ENCODE measurements at regions not wholly inside any gene's neighbourhood (a gene's known extent, or its start where the extent isn't known, plus 50 kb on each side); places are given as distances from the start of the nearest gene placed in this dataset.

- FAIRE-seq (no peak), ATAC-seq (no peak), DNase-seq (ENCODE audit: low spot score) (no peak)
- no peak overlapping the region for H2AFZ ChIP-seq (ENCODE audit: low read length)
- in situ Hi-C loops (cut with HindIII; ENCODE audit: extremely low pct_ligation_motif_present, low pct_unique_long_range_greater_than_20kb) (no loop called here), intact Hi-C loops (cut with micrococcal nuclease; ENCODE audit: unreplicated experiment) (no loop called here)
- 61% methylated on average over 5 of the region's 5 CpGs for WGBS (ENCODE audit: low lambda C conversion rate)
- no peaks in the 10 kb centered on the region for H3K79me2 ChIP-seq (ENCODE audit: insufficient read depth, low read length)
- no peak overlapping the region for H3K9ac ChIP-seq (ENCODE audit: insufficient read depth, low read depth, low read length)
- TF ChIP-seq EHMT2 (IDR thresholded peaks at IDR 0.05; ENCODE audit: borderline replicate concordance, low read depth, low read length) (no peak), ZNF343 (CRISPR knock-in tag; IDR thresholded peaks at IDR 0.05) (no peak), ZNF891 (CRISPR knock-in tag; IDR thresholded peaks at IDR 0.05) (no peak), SMARCC2 (IDR thresholded peaks at IDR 0.05) (no peak), ZNF432 (CRISPR knock-in tag; IDR thresholded peaks at IDR 0.05; ENCODE audit: borderline replicate concordance) (no peak), MIXL1 (CRISPR knock-in tag; IDR thresholded peaks at IDR 0.05) (no peak), CEBPB (IDR thresholded peaks at IDR 0.05; ENCODE audit: borderline replicate concordance, low read depth, low read length) (no peak), TCF12 (IDR thresholded peaks at IDR 0.05) (no peak), TCF12 (CRISPR knock-in tag; IDR thresholded peaks at IDR 0.05) (no peak), ZC3H4 (CRISPR knock-in tag; IDR thresholded peaks at IDR 0.05; ENCODE audit: borderline replicate concordance) (no peak)
- H3K4me3 ChIP-seq (replicated peaks in 1 of 3; ENCODE audit: insufficient read depth in 1 of 3, low read depth in 2 of 3, low read length in 3 of 3), result no peak overlapping the region
- H3K27ac ChIP-seq (ENCODE audit: extremely low read length, insufficient read depth, low read length), result no peak overlapping the region
- H3K9me3 ChIP-seq (ENCODE audit: low read length), result no peaks in the 10 kb centered on the region
- H3K4me2 ChIP-seq (ENCODE audit: low read depth, low read length), result no peak overlapping the region
- H4K20me1 ChIP-seq (ENCODE audit: insufficient read depth, low read length), result no peaks in the 10 kb centered on the region
- H3K36me3 ChIP-seq (replicated peaks in 1 of 2; ENCODE audit: control insufficient read depth in 1 of 2, insufficient read depth in 2 of 2, low read length in 2 of 2), result no peaks in the 10 kb centered on the region
- BruUV-seq (replicated peaks), result no TSS peak
- H3K27me3 ChIP-seq (ENCODE audit: control insufficient read depth in 1 of 2, insufficient read depth in 2 of 2, low read length in 2 of 2), result no peaks in the 10 kb centered on the region
- CTCF ChIA-PET (ENCODE audit: low intra/inter-chr PET ratio, low total read pairs), result no interaction called here
- H3K4me1 ChIP-seq (ENCODE audit: insufficient read depth, low read length), result no peaks in the 10 kb centered on the region
- POLR2A ChIA-PET, result no interaction called here
Measured at GRCh38 chr4:110412354-110413065, 63.4 kb upstream of the ENPEP start.

- Histone ChIP-seq H3K9me3 (ENCODE audit: low read length) (no peaks in the 10 kb centered on the region), H3K9ac (ENCODE audit: insufficient read depth, low read depth, low read length) (no peak overlapping the region), H3K27ac (ENCODE audit: extremely low read length, insufficient read depth, low read length) (no peak overlapping the region), H3K4me2 (ENCODE audit: low read depth, low read length) (no peak overlapping the region), H3K4me1 (ENCODE audit: insufficient read depth, low read length) (no peaks in the 10 kb centered on the region), H3K36me3 (replicated peaks in 1 of 2; ENCODE audit: control insufficient read depth in 1 of 2, insufficient read depth in 2 of 2, low read length in 2 of 2) (no peaks in the 10 kb centered on the region), H3K4me3 (replicated peaks in 1 of 3; ENCODE audit: insufficient read depth in 1 of 3, low read depth in 2 of 3, low read length in 3 of 3) (no peak overlapping the region), H3K27me3 (ENCODE audit: control insufficient read depth in 1 of 2, insufficient read depth in 2 of 2, low read length in 2 of 2) (no peaks in the 10 kb centered on the region), H4K20me1 (ENCODE audit: insufficient read depth, low read length) (no peaks in the 10 kb centered on the region), H2AFZ (ENCODE audit: low read length) (no peak overlapping the region), H3K79me2 (ENCODE audit: insufficient read depth, low read length) (no peaks in the 10 kb centered on the region)
- in situ Hi-C loops (cut with HindIII; ENCODE audit: extremely low pct_ligation_motif_present, low pct_unique_long_range_greater_than_20kb), result no loop called here
- ChIA-PET POLR2A (no interaction called here), CTCF (ENCODE audit: low intra/inter-chr PET ratio, low total read pairs) (no interaction called here)
- no peak for DNase-seq (ENCODE audit: low spot score)
- no peak for ATAC-seq
- FAIRE-seq, result no peak
- no TSS peak for BruUV-seq (replicated peaks)
- intact Hi-C loops (cut with micrococcal nuclease; ENCODE audit: unreplicated experiment), result no loop called here
- WGBS (ENCODE audit: low lambda C conversion rate), result 50% methylated on average over 5 of the region's 5 CpGs
- TF ChIP-seq ATF7 (IDR thresholded peaks at IDR 0.05), result no peak
- no peak for TF ChIP-seq ATF7 (CRISPR knock-in tag; IDR thresholded peaks at IDR 0.05)
- TF ChIP-seq PTBP1 (IDR thresholded peaks at IDR 0.05; ENCODE audit: low read depth, low read length, poor library complexity, severe bottlenecking), result no peak
- no peak for TF ChIP-seq ELF4 (CRISPR knock-in tag; IDR thresholded peaks at IDR 0.05; ENCODE audit: borderline replicate concordance)
- TF ChIP-seq ZNF274 (CRISPR knock-in tag; IDR thresholded peaks at IDR 0.05), result no peak
- no peak for TF ChIP-seq SP5 (CRISPR knock-in tag; IDR thresholded peaks at IDR 0.05; ENCODE audit: borderline replicate concordance, low read depth)
- no peak for TF ChIP-seq KLF11 (CRISPR knock-in tag; IDR thresholded peaks at IDR 0.05)
- TF ChIP-seq TSC22D2 (CRISPR knock-in tag; IDR thresholded peaks at IDR 0.05; ENCODE audit: borderline replicate concordance), result no peak
- TF ChIP-seq NCOA2 (CRISPR knock-in tag; IDR thresholded peaks at IDR 0.05), result no peak
- TF ChIP-seq ZNF512 (CRISPR knock-in tag; IDR thresholded peaks at IDR 0.05), result no peak
Measured at GRCh38 chr4:110411574-110412011, 64.4 kb upstream of the ENPEP start.

Measured in HepG2 (cell line).